Caco-2 (cell line): ENCODE measurements at regions not wholly inside any gene's neighbourhood (a gene's known extent, or its start where the extent isn't known, plus 50 kb on each side); places are given as distances from the start of the nearest gene placed in this dataset.

Source experiments
- BruUV-seq: library from RNA; stranded (reverse); fragments of 400-500 nt; replicated peaks from 2 replicates; lab custom pipeline; 2021; lab: Mats Ljungman, UMichigan
- CTCF ChIA-PET: fragments of 300-600 bp; sonication (Branson Sonifier 250); formaldehyde crosslinking; loops from one replicate; lab custom pipeline; 2022; ENCODE audit warnings: antibody characterized with exemption; lab: Charles Lee
- POLR2A ChIA-PET: fragments of 300-600 bp; sonication (Branson Sonifier 250); formaldehyde crosslinking; loops from one replicate; lab custom pipeline; 2022; ENCODE audit warnings: antibody characterized with exemption; lab: Charles Lee
- DNase-seq, 2 experiments: peaks; one replicate each; pipeline versions ENCODE4 v3.0.0 to v3.0.0-alpha.2; 2020 to 2022
- H3K27me3 ChIP-seq: replicated peaks from 2 replicates; pipeline ENCODE4 v1.6.0; 2011; ENCODE audit warnings: low read length; ENCODE audit not compliant: control insufficient read depth, insufficient read depth
- H3K36me3 ChIP-seq: 2 replicates; pipeline ENCODE4 v1.5.1; 2011; ENCODE audit warnings: low read length; ENCODE audit not compliant: control insufficient read depth, insufficient read depth
- H3K4me1 ChIP-seq: fragments of 250-450 bp; sonication (Bioruptor Pico); 2 replicates; pipeline ENCODE4 v1.5.1; 2020; ENCODE audit warnings: mild to moderate bottlenecking
- H3K4me3 ChIP-seq: 2 replicates; pipeline ENCODE4 v1.5.1; 2011; ENCODE audit warnings: low read depth, mild to moderate bottlenecking, control low read depth, low read length
- H3K9me3 ChIP-seq: fragments of 250-450 bp; sonication (Bioruptor Pico); 2 replicates; pipeline ENCODE4 v1.5.1; 2020; ENCODE audit warnings: mild to moderate bottlenecking, moderate library complexity
- H3K27ac Mint-ChIP-seq: one replicate; pipeline ENCODE4 v1.8.0; 2022; ENCODE audit warnings: mixed read lengths; ENCODE audit not compliant: unreplicated experiment
- H3K27me3 Mint-ChIP-seq: one replicate; pipeline ENCODE4 v1.8.0; 2022; ENCODE audit warnings: mixed read lengths; ENCODE audit not compliant: insufficient read depth, unreplicated experiment
- H3K36me3 Mint-ChIP-seq: one replicate; pipeline ENCODE4 v1.8.0; 2022; ENCODE audit warnings: mild to moderate bottlenecking, mixed read lengths; ENCODE audit not compliant: insufficient read depth, unreplicated experiment
- H3K4me1 Mint-ChIP-seq: one replicate; pipeline ENCODE4 v1.8.0; 2022; ENCODE audit warnings: low read depth, mixed read lengths; ENCODE audit not compliant: unreplicated experiment
- H3K4me3 Mint-ChIP-seq: one replicate; pipeline ENCODE4 v1.8.0; 2022; ENCODE audit warnings: mild to moderate bottlenecking, moderate library complexity, mixed read lengths; ENCODE audit not compliant: unreplicated experiment
- H3K9me3 Mint-ChIP-seq: one replicate; pipeline ENCODE4 v1.8.0; 2022; ENCODE audit warnings: mixed read lengths; ENCODE audit not compliant: unreplicated experiment
- CTCF ChIP-seq, 2 experiments: fragments of 200-600 bp in 1 of 2; IDR thresholded peaks; 1 replicate in 1 of 2; 2 replicates in 1 of 2; pipeline versions ENCODE4 v1.5.1 to v1.8.0; 2011 to 2022; ENCODE audit warnings: antibody characterized with exemption in 1 of 2, control low read depth in 1 of 2, inconsistent platforms in 1 of 2, low read depth in 1 of 2, low read length in 1 of 2, mild to moderate bottlenecking in 1 of 2, moderate library complexity in 1 of 2; ENCODE audit not compliant: insufficient read depth in 1 of 2, severe bottlenecking in 1 of 2, unreplicated experiment in 1 of 2
- intact Hi-C: fragments of 100-400 bp; cut with micrococcal nuclease; formaldehyde crosslinking; loops from one replicate; pipeline ENCODE4 v1.10.0; 2022; ENCODE audit not compliant: unreplicated experiment

GRCh38 chr22:41040483-41040882, 51.9 kb upstream of the EP300 start:
- DNase-seq = no peak
- H3K4me3 ChIP-seq = no peak overlapping the region
- H3K9me3 ChIP-seq = no peaks in the 10 kb centered on the region
- no peaks in the 10 kb centered on the region for H3K4me1 Mint-ChIP-seq
- no peaks in the 10 kb centered on the region for H3K27me3 Mint-ChIP-seq
- POLR2A ChIA-PET = no interaction called here
- H3K9me3 Mint-ChIP-seq = no peaks in the 10 kb centered on the region
- TF ChIP-seq CTCF (IDR thresholded peaks at IDR 0.05; ENCODE audit: insufficient read depth in 1 of 2, low read depth in 1 of 2, low read length in 1 of 2, severe bottlenecking in 1 of 2, unreplicated experiment in 1 of 2) = no peak
- no peaks in the 10 kb centered on the region for H3K27me3 ChIP-seq
- intact Hi-C loops = no loop called here
- no peaks in the 10 kb centered on the region for H3K4me1 ChIP-seq
- no peak overlapping the region for H3K4me3 Mint-ChIP-seq
- CTCF ChIA-PET = no interaction called here
- no peaks in the 10 kb centered on the region for H3K36me3 Mint-ChIP-seq
- H3K27ac Mint-ChIP-seq = no peak overlapping the region
- BruUV-seq = no TSS peak
- H3K36me3 ChIP-seq = no peaks in the 10 kb centered on the region

- Histone ChIP-seq H3K4me1 (no peaks in the 10 kb centered on the region), H3K4me3 (no peak overlapping the region), H3K27me3 (no peaks in the 10 kb centered on the region), H3K9me3 (no peaks in the 10 kb centered on the region), H3K36me3 (no peaks in the 10 kb centered on the region)
- no peak for DNase-seq
- Mint-ChIP-seq H3K4me1 (no peaks in the 10 kb centered on the region), H3K4me3 (no peak overlapping the region), H3K36me3 (no peaks in the 10 kb centered on the region), H3K9me3 (no peaks in the 10 kb centered on the region), H3K27ac (no peak overlapping the region), H3K27me3 (no peaks in the 10 kb centered on the region)
- no TSS peak for BruUV-seq
- TF ChIP-seq CTCF (IDR thresholded peaks at IDR 0.05; ENCODE audit: insufficient read depth in 1 of 2, low read depth in 1 of 2, low read length in 1 of 2, severe bottlenecking in 1 of 2, unreplicated experiment in 1 of 2) = no peak
- intact Hi-C loops = no loop called here
- ChIA-PET POLR2A (interaction anchor here (0.6 kb wide), 1 partner anchor 680 kb away, joined by 16 read pairs; no protein-coding TSS in a partner anchor), CTCF (interaction anchor here (0.6 kb wide), 1 partner anchor 13 kb away, joined by 4 read pairs; no protein-coding TSS in a partner anchor)
Measured at GRCh38 chr22:41041532-41041931, 50.9 kb upstream of the EP300 start.
